NCI-H774 (cell line): ENCODE measurements at regions not wholly inside any gene's neighbourhood (a gene's known extent, or its start where the extent isn't known, plus 50 kb on each side); places are given as distances from the start of the nearest gene placed in this dataset.
"Not testable (repeated sequence)": the region's sequence is repeated elsewhere in the genome, so short reads cannot be mapped to it uniquely, and the experiment has no call there.

Experiments
- DNase-seq: peaks from one replicate; lab custom pipeline; 2025; lab: John Stamatoyannopoulos, UW

- no peak for DNase-seq
These were observed 286.0 kb upstream of the DEPDC1 start for GRCh38 chr1:68782890-68783289.

- DNase-seq = no peak
These were observed 288.4 kb upstream of the DEPDC1 start for GRCh38 chr1:68785328-68785727.

- no peak for DNase-seq
These were observed 291.9 kb upstream of the DEPDC1 start for GRCh38 chr1:68788762-68789161.

- no peak for DNase-seq
These were observed 294.9 kb upstream of the DEPDC1 start for GRCh38 chr1:68791800-68792199.

GRCh38 chr1:68795956-68796355, 299.1 kb upstream of the DEPDC1 start:
- DNase-seq = no peak

- no peak for DNase-seq
These were observed 300.0 kb upstream of the DEPDC1 start for GRCh38 chr1:68796888-68797287.

GRCh38 chr1:68798071-68798470, 301.2 kb upstream of the DEPDC1 start:
- DNase-seq = no peak

GRCh38 chr1:68799096-68799495, 302.2 kb upstream of the DEPDC1 start:
- DNase-seq = no peak

- DNase-seq = no peak
These were observed 303.3 kb upstream of the DEPDC1 start for GRCh38 chr1:68800182-68800581.

GRCh38 chr1:68801440-68801839, 304.6 kb upstream of the DEPDC1 start:
- no peak for DNase-seq

GRCh38 chr1:68805097-68805641, 308.3 kb upstream of the DEPDC1 start:
- DNase-seq = no peak

GRCh38 chr1:68808351-68808750, 311.5 kb upstream of the DEPDC1 start:
- no peak for DNase-seq

- peak; percentile 6 for DNase-seq
These were observed 314.9 kb upstream of the DEPDC1 start for GRCh38 chr1:68811806-68812205.

- DNase-seq = no peak
These were observed 315.5 kb upstream of the DEPDC1 start for GRCh38 chr1:68812333-68812732.

- DNase-seq = no peak
These were observed 317.2 kb upstream of the DEPDC1 start for GRCh38 chr1:68814067-68814466.

- DNase-seq = no peak
These were observed 318.8 kb upstream of the DEPDC1 start for GRCh38 chr1:68815632-68816031.

- not testable (repeated sequence) for DNase-seq
These were observed 320.8 kb upstream of the DEPDC1 start for GRCh38 chr1:68817505-68818210.

- peak; percentile 23 for DNase-seq
These were observed 322.4 kb upstream of the DEPDC1 start for GRCh38 chr1:68819190-68819829.

GRCh38 chr1:68820151-68820550, 323.3 kb upstream of the DEPDC1 start:
- DNase-seq = no peak

- no peak for DNase-seq
These were observed 330.0 kb upstream of the DEPDC1 start for GRCh38 chr1:68826836-68827235.

GRCh38 chr1:68827261-68827660, 330.4 kb upstream of the DEPDC1 start:
- DNase-seq = no peak

GRCh38 chr1:68828013-68828412, 331.1 kb upstream of the DEPDC1 start:
- no peak for DNase-seq

- DNase-seq = no peak
These were observed 334.4 kb upstream of the DEPDC1 start for GRCh38 chr1:68831281-68831680.

GRCh38 chr1:68848017-68848416, 351.1 kb upstream of the DEPDC1 start:
- no peak for DNase-seq
